ENCODE measurements at regions not wholly inside any gene's neighbourhood (a gene's known extent, or its start where the extent isn't known, plus 50 kb on each side); places are given as distances from the start of the nearest gene placed in this dataset.
"Not testable (repeated sequence)": the region's sequence is repeated elsewhere in the genome, so short reads cannot be mapped to it uniquely, and the experiment has no call there.

- no peak for DNase-seq
Observed at GRCh38 chr10:78604721-78605120, 464.0 kb upstream of the ZMIZ1 start.

- DNase-seq, result no peak
Observed at GRCh38 chr10:78605800-78606350, 462.9 kb upstream of the ZMIZ1 start.

GRCh38 chr10:78606766-78607165 is 462.0 kb upstream of the ZMIZ1 start:
- not testable (repeated sequence) for DNase-seq

- DNase-seq, result no peak
Observed at GRCh38 chr10:78609976-78610375, 458.8 kb upstream of the ZMIZ1 start.

GRCh38 chr10:78613132-78613531 is 455.6 kb upstream of the ZMIZ1 start:
- DNase-seq, result no peak

GRCh38 chr10:78614267-78614666 is 454.5 kb upstream of the ZMIZ1 start:
- DNase-seq, result no peak

GRCh38 chr10:78614744-78615143 is 454.0 kb upstream of the ZMIZ1 start:
- no peak for DNase-seq

GRCh38 chr10:78616125-78616695 is 452.6 kb upstream of the ZMIZ1 start:
- no peak for DNase-seq

- DNase-seq, result no peak
Observed at GRCh38 chr10:78617115-78617514, 451.7 kb upstream of the ZMIZ1 start.

GRCh38 chr10:78617631-78618030 is 451.1 kb upstream of the ZMIZ1 start:
- DNase-seq, result no peak

GRCh38 chr10:78618050-78618449 is 450.7 kb upstream of the ZMIZ1 start:
- no peak for DNase-seq

GRCh38 chr10:78619115-78619851 is 449.5 kb upstream of the ZMIZ1 start:
- DNase-seq, result no peak

GRCh38 chr10:78619896-78620295 is 448.9 kb upstream of the ZMIZ1 start:
- DNase-seq, result no peak

GRCh38 chr10:78620985-78621799 is 447.6 kb upstream of the ZMIZ1 start:
- no peak for DNase-seq

GRCh38 chr10:78623578-78624215 is 445.1 kb upstream of the ZMIZ1 start:
- no peak for DNase-seq

- DNase-seq, result no peak
Observed at GRCh38 chr10:78624791-78625190, 444.0 kb upstream of the ZMIZ1 start.

GRCh38 chr10:78626471-78626870 is 442.3 kb upstream of the ZMIZ1 start:
- no peak for DNase-seq

- DNase-seq, result peak; percentile 90
Observed at GRCh38 chr10:78627254-78627795, 441.4 kb upstream of the ZMIZ1 start.

GRCh38 chr10:78628976-78629375 is 439.8 kb upstream of the ZMIZ1 start:
- DNase-seq, result no peak

GRCh38 chr10:78629773-78630172 is 439.0 kb upstream of the ZMIZ1 start:
- no peak for DNase-seq

- DNase-seq, result peak; percentile 71
Observed at GRCh38 chr10:78630944-78631838, 437.6 kb upstream of the ZMIZ1 start.

GRCh38 chr10:78634389-78634815 is 434.4 kb upstream of the ZMIZ1 start:
- DNase-seq, result no peak

All from NCI-H1694 (cell line).